H9 (cell line): ENCODE measurements at regions not wholly inside any gene's neighbourhood (a gene's known extent, or its start where the extent isn't known, plus 50 kb on each side); places are given as distances from the start of the nearest gene placed in this dataset.

Source experiments
- DNase-seq: peaks from one replicate; pipeline ENCODE4 v3.0.0-alpha.2; 2017
- H2AFZ ChIP-seq: one replicate; pipeline ENCODE4 v1.6.1; 2013; ENCODE audit warnings: mild to moderate bottlenecking, low read length, control low read depth, moderate library complexity
- H2AK5ac ChIP-seq: 2 replicates; pipeline ENCODE4 v1.6.1; 2013; ENCODE audit warnings: low read length, control low read depth, mixed read lengths; ENCODE audit not compliant: insufficient read length
- H2BK120ac ChIP-seq: one replicate; pipeline ENCODE4 v1.6.1; 2013; ENCODE audit warnings: low read depth, mild to moderate bottlenecking, low read length, control low read depth, inconsistent platforms; ENCODE audit not compliant: poor library complexity, severe bottlenecking
- H2BK12ac ChIP-seq: 2 replicates; pipeline ENCODE4 v1.6.1; 2013; ENCODE audit warnings: low read length, control low read depth, mixed read lengths, low read depth; ENCODE audit not compliant: insufficient read length
- H2BK15ac ChIP-seq: 2 replicates; pipeline ENCODE4 v1.6.1; 2013; ENCODE audit warnings: low read depth, low read length, control low read depth
- H2BK20ac ChIP-seq: one replicate; pipeline ENCODE4 v1.6.1; 2013; ENCODE audit warnings: low read depth, mild to moderate bottlenecking, low read length, control low read depth, inconsistent platforms; ENCODE audit not compliant: poor library complexity, severe bottlenecking
- H2BK5ac ChIP-seq: 2 replicates; pipeline ENCODE4 v1.6.1; 2013; ENCODE audit warnings: low read length, control low read depth, mixed read lengths; ENCODE audit not compliant: insufficient read length
- H3K14ac ChIP-seq: 2 replicates; pipeline ENCODE4 v1.6.1; 2013; ENCODE audit warnings: low read length, control low read depth; ENCODE audit not compliant: insufficient read depth
- H3K18ac ChIP-seq: 2 replicates; pipeline ENCODE4 v1.6.1; 2013; ENCODE audit warnings: low read depth, mild to moderate bottlenecking, mixed read lengths, low read length, control low read depth; ENCODE audit not compliant: insufficient read length
- H3K23ac ChIP-seq: 2 replicates; pipeline ENCODE4 v1.6.1; 2013; ENCODE audit warnings: low read length, control low read depth, mixed read lengths, low read depth; ENCODE audit not compliant: insufficient read length
- H3K23me2 ChIP-seq: 2 replicates; pipeline ENCODE4 v1.6.1; 2013; ENCODE audit warnings: low read depth, mild to moderate bottlenecking, mixed read lengths, low read length, control low read depth; ENCODE audit not compliant: insufficient read length, poor library complexity, severe bottlenecking
- H3K27ac ChIP-seq: 2 replicates; pipeline ENCODE4 v1.5.1; 2013; ENCODE audit warnings: low read length, control low read depth, mixed read lengths, low read depth; ENCODE audit not compliant: insufficient read length
- H3K27me3 ChIP-seq: 2 replicates; pipeline ENCODE4 v1.6.1; 2013; ENCODE audit warnings: low read length, control low read depth, inconsistent platforms; ENCODE audit not compliant: insufficient read depth
- H3K4ac ChIP-seq: 2 replicates; pipeline ENCODE4 v1.6.1; 2013; ENCODE audit warnings: low read depth, mild to moderate bottlenecking, control low read depth, inconsistent platforms, low read length, moderate library complexity
- H3K4me1 ChIP-seq: 2 replicates; pipeline ENCODE4 v1.6.1; 2013; ENCODE audit warnings: low read length, control low read depth, inconsistent platforms; ENCODE audit not compliant: insufficient read depth
- H3K4me2 ChIP-seq: 2 replicates; pipeline ENCODE4 v1.6.1; 2013; ENCODE audit warnings: low read length, control low read depth, mixed read lengths; ENCODE audit not compliant: insufficient read length, insufficient read depth
- H3K56ac ChIP-seq: 2 replicates; pipeline ENCODE4 v1.6.1; 2013; ENCODE audit warnings: low read depth, mild to moderate bottlenecking, mixed read lengths, low read length, control low read depth; ENCODE audit not compliant: insufficient read length
- H3K79me1 ChIP-seq: 2 replicates; pipeline ENCODE4 v1.6.1; 2013; ENCODE audit warnings: low read depth, mild to moderate bottlenecking, moderate library complexity, low read length, control low read depth, inconsistent platforms; ENCODE audit not compliant: insufficient read depth, poor library complexity, severe bottlenecking
- H3K79me2 ChIP-seq: 2 replicates; pipeline ENCODE4 v1.6.1; 2013; ENCODE audit warnings: low read length, control low read depth, inconsistent platforms; ENCODE audit not compliant: insufficient read depth
- H3K9ac ChIP-seq: 2 replicates; pipeline ENCODE4 v1.6.1; 2013; ENCODE audit warnings: low read length, control low read depth, mixed read lengths; ENCODE audit not compliant: insufficient read length; ENCODE audit errors: extremely low read depth
- H3K9me3 ChIP-seq: one replicate; pipeline ENCODE4 v1.6.1; 2013; ENCODE audit warnings: low read depth, low read length, inconsistent platforms; ENCODE audit not compliant: control insufficient read depth
- H3T11ph ChIP-seq: one replicate; pipeline ENCODE4 v1.6.1; 2013; ENCODE audit warnings: mild to moderate bottlenecking, low read length, control low read depth, inconsistent platforms
- H4K20me1 ChIP-seq: one replicate; pipeline ENCODE4 v1.6.1; 2013; ENCODE audit not compliant: control insufficient read depth, insufficient read length, insufficient read depth
- H4K5ac ChIP-seq: 2 replicates; pipeline ENCODE4 v1.6.1; 2013; ENCODE audit warnings: low read depth, mild to moderate bottlenecking, mixed read lengths, low read length, control low read depth; ENCODE audit not compliant: insufficient read length
- H4K8ac ChIP-seq: replicated peaks from 2 replicates; pipeline ENCODE4 v1.6.1; 2013; ENCODE audit warnings: low read length, control low read depth, mixed read lengths, low read depth; ENCODE audit not compliant: insufficient read length
- H4K91ac ChIP-seq: 2 replicates; pipeline ENCODE4 v1.6.1; 2013; ENCODE audit warnings: low read depth, mild to moderate bottlenecking, moderate library complexity, mixed read lengths, low read length, control low read depth; ENCODE audit not compliant: insufficient read length
- H3K27ac Mint-ChIP-seq, 3 experiments: 2 replicates in 2 of 3; 3 replicates in 1 of 3; pipeline ENCODE4 v1.8.0; 2020 to 2021; ENCODE audit warnings: mixed read lengths in 3 of 3, mild to moderate bottlenecking in 1 of 3, moderate library complexity in 1 of 3
- H3K27me3 Mint-ChIP-seq: 2 replicates; pipeline ENCODE4 v1.8.0; 2021; ENCODE audit warnings: low read depth, mild to moderate bottlenecking, moderate library complexity, mixed read lengths
- H3K36me3 Mint-ChIP-seq, 3 experiments: 2 replicates in 2 of 3; 3 replicates in 1 of 3; pipeline ENCODE4 v1.8.0; 2020 to 2021; ENCODE audit warnings: low read depth in 3 of 3, mixed read lengths in 3 of 3; ENCODE audit not compliant: insufficient read depth in 1 of 3
- H3K4me1 Mint-ChIP-seq, 2 experiments: 2 replicates each; pipeline ENCODE4 v1.8.0; 2020; ENCODE audit warnings: mixed read lengths in 2 of 2
- H3K4me3 Mint-ChIP-seq, 2 experiments: 2 replicates in 1 of 2; 3 replicates in 1 of 2; pipeline ENCODE4 v1.8.0; 2020 to 2021; ENCODE audit warnings: mild to moderate bottlenecking in 2 of 2, mixed read lengths in 2 of 2, moderate library complexity in 1 of 2
- H3K9me3 Mint-ChIP-seq, 2 experiments: 2 replicates in 1 of 2; 3 replicates in 1 of 2; pipeline ENCODE4 v1.8.0; 2020; ENCODE audit warnings: mild to moderate bottlenecking in 2 of 2, mixed read lengths in 2 of 2, moderate library complexity in 1 of 2
- WGBS: extraction: QIAGEN DNeasy Blood & Tissue Kit; methylation state at CpG from one replicate; pipeline ENCODE4 v1.1.7; 2013; ENCODE audit warnings: missing lambda C conversion rate, low lambda C conversion rate, mixed read lengths; ENCODE audit not compliant: insufficient read length; ENCODE audit errors: extremely low coverage; 5-methylcytosine and 5-hydroxymethylcytosine counted together
- TF ChIP-seq, protein P1 (sequence below): fragments of 200-600 bp; sonication (generic); conservative IDR thresholded peaks from 3 replicates; pipeline ENCODE4 v1.8.0; 2021; ENCODE audit warnings: antibody characterized with exemption, mild to moderate bottlenecking

DNA sequence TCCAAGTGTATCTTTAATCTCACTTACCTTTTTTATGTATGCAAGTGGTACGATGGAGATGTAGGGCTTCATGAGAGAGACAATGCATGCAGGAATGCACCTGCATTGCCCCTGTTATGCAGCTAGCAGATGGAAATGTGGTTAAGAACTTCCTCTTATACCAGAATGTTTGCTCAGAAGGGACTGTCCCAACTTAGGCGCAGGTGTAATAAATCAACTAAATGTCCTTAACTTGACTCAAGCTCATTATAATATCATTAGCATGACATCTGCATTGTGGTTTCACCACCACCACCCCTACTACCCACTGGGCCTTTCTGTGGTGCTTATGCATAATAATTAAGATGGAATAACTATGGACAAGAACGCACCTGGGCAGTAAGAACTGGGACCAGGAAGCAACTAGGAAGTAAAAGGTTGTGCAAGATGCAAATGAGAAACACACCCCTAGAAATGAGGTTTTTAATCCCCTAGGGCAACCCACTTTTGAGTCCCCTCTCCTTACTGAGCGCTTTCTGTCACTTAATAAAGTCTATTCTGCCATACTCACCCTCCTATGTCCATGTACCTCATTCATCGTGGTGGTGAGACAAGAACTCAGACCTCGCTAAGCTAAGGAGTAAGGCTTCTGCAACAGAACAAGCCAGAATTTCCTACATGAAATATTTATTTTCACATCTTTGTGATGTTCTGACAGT is 1103.3 kb upstream of the B3GALT2 start:
- Histone ChIP-seq H4K20me1 (no peaks in the 10 kb centered on the region), H2BK15ac (no peak overlapping the region), H4K91ac (no peak overlapping the region), H3K27me3 (no peaks in the 10 kb centered on the region; the same call in 1 of the 2 replicates), H2AK5ac (no peak overlapping the region), H2AFZ (no peak overlapping the region), H3K4me1 (no peaks in the 10 kb centered on the region), H4K8ac (no peak overlapping the region), H4K5ac (no peak overlapping the region), H3K9ac (no peak overlapping the region), H3K18ac (no peak overlapping the region), H2BK5ac (no peak overlapping the region), H3K23ac (no peak overlapping the region), H3K27ac (no peak overlapping the region), H3K4ac (no peak overlapping the region), H3T11ph (no peak overlapping the region), H3K9me3 (no peaks in the 10 kb centered on the region), H2BK20ac (no peak overlapping the region), H3K79me1 (no peaks in the 10 kb centered on the region), H3K56ac (no peak overlapping the region), H3K23me2 (no peaks in the 10 kb centered on the region), H2BK12ac (no peak overlapping the region), H2BK120ac (no peak overlapping the region), H3K4me2 (no peak overlapping the region), H3K14ac (no peak overlapping the region), H3K79me2 (no peaks in the 10 kb centered on the region)
- H3K9me3 Mint-ChIP-seq = no peaks in the 10 kb centered on the region
- H3K27ac Mint-ChIP-seq = no peak overlapping the region; a peak in 1 of 7 replicates
- H3K4me3 Mint-ChIP-seq = no peak overlapping the region
- no peaks in the 10 kb centered on the region for H3K36me3 Mint-ChIP-seq
- TF ChIP-seq, protein P1, sequence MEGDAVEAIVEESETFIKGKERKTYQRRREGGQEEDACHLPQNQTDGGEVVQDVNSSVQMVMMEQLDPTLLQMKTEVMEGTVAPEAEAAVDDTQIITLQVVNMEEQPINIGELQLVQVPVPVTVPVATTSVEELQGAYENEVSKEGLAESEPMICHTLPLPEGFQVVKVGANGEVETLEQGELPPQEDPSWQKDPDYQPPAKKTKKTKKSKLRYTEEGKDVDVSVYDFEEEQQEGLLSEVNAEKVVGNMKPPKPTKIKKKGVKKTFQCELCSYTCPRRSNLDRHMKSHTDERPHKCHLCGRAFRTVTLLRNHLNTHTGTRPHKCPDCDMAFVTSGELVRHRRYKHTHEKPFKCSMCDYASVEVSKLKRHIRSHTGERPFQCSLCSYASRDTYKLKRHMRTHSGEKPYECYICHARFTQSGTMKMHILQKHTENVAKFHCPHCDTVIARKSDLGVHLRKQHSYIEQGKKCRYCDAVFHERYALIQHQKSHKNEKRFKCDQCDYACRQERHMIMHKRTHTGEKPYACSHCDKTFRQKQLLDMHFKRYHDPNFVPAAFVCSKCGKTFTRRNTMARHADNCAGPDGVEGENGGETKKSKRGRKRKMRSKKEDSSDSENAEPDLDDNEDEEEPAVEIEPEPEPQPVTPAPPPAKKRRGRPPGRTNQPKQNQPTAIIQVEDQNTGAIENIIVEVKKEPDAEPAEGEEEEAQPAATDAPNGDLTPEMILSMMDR = no peak
- peaks cover 18% of the 10 kb centered on the region in 2 experiments for H3K4me1 Mint-ChIP-seq
- WGBS = no CpG with 5 or more reads among the region's 6 CpGs
- peaks cover 3% of the 10 kb centered on the region for H3K27me3 Mint-ChIP-seq
- DNase-seq = no peak
